Esophagus squamous epithelium (tissue), 4 donors: ENCODE measurements at regions not wholly inside any gene's neighbourhood (a gene's known extent, or its start where the extent isn't known, plus 50 kb on each side); places are given as distances from the start of the nearest gene placed in this dataset.
"Not testable (repeated sequence)": the region's sequence is repeated elsewhere in the genome, so short reads cannot be mapped to it uniquely, and the experiment has no call there.

Experiments
- POLR2A ChIP-seq, 4 donors: fragments of 450-650 bp; IDR thresholded peaks; one replicate each; pipeline ENCODE4 v1.6.1; 2017; ENCODE audit warnings: antibody characterized with exemption in 4 of 4, mild to moderate bottlenecking in 4 of 4, moderate library complexity in 3 of 4
- TF ChIP-seq, protein P1 (sequence below), 6 experiments: fragments of 450-650 bp in 4 of 6; fragments of 200-600 bp in 2 of 6; sonication (generic) in 2 of 6; IDR thresholded peaks; one replicate each; pipeline ENCODE4 v1.5.1; 2016 to 2019; ENCODE audit warnings: antibody characterized with exemption in 6 of 6, mild to moderate bottlenecking in 4 of 6, moderate library complexity in 4 of 6

DNA sequence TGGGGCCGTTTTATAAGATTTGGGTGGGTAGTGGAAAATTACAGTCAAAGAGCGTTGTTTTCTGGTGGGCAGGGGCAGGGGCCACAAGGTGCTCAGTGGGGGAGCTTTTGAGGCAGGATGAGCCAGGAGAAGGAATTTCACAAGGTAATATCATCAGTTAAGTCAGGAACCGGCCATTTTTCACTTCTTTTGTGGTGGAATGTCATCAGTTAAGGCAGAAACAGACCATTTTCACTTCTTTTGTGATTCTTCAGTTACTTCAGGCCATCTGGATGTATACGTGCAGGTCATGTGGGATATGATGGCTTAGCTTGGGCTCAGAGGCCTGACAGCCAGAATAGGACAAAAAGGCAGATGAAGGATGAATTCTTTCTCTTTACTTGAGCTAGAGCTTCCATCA, 477.3 kb upstream of the NUDT12 start:
- TF ChIP-seq, protein P1, sequence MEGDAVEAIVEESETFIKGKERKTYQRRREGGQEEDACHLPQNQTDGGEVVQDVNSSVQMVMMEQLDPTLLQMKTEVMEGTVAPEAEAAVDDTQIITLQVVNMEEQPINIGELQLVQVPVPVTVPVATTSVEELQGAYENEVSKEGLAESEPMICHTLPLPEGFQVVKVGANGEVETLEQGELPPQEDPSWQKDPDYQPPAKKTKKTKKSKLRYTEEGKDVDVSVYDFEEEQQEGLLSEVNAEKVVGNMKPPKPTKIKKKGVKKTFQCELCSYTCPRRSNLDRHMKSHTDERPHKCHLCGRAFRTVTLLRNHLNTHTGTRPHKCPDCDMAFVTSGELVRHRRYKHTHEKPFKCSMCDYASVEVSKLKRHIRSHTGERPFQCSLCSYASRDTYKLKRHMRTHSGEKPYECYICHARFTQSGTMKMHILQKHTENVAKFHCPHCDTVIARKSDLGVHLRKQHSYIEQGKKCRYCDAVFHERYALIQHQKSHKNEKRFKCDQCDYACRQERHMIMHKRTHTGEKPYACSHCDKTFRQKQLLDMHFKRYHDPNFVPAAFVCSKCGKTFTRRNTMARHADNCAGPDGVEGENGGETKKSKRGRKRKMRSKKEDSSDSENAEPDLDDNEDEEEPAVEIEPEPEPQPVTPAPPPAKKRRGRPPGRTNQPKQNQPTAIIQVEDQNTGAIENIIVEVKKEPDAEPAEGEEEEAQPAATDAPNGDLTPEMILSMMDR (IDR thresholded peaks at IDR 0.05), result not testable (repeated sequence)
- not testable (repeated sequence) for TF ChIP-seq POLR2A (IDR thresholded peaks at IDR 0.05)
